GM18870 (cell line): ENCODE measurements at regions not wholly inside any gene's neighbourhood (a gene's known extent, or its start where the extent isn't known, plus 50 kb on each side); places are given as distances from the start of the nearest gene placed in this dataset.
"Not testable (repeated sequence)": the region's sequence is repeated elsewhere in the genome, so short reads cannot be mapped to it uniquely, and the experiment has no call there.

ENCODE experiments used
- ATAC-seq: cut with Tn5 transposase; IDR thresholded peaks from one replicate; pipeline ENCODE4 v1.9.1; 2021; ENCODE audit warnings: moderate library complexity; ENCODE audit not compliant: unreplicated experiment

GRCh38 chr5:84791138-84791537 is 406.5 kb upstream of the EDIL3 start:
- no peak for ATAC-seq

DNA sequence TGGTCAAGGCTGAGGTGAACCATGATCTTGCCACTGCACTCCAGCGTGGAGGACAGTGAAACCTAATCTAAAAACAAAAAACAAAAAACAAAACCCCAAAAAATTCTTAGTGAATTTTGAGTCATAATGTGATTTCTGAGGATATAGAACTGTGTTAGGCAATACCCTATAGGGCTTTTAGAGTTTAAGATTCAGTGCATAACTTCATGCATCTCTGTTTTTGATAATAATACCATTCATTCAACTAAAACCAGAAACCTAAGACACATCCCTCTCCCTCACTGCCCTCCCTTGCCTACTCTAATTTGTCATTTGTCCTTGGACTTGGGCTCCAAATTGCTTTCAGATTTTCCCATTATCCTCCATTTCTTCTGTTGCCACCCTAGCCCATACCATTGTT is 405.7 kb upstream of the EDIL3 start:
- ATAC-seq = no peak

DNA sequence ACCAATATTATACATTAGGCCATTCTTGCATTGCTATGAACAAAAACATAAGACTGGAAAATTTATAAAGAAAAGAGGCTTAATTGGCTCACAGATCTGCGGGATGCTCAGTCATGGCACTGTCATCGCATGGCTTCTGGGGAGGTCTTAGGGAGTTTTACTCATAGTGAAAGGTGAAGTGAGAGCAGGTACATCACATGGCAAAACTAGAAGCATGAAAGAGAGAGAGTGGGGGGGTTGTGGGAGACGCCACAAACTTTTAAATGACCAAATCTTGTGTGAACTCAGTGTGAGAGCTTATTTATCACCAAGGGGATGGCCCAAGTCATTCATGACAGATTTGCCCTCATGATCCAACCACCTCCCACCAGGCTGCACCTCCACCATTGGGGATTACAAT is 398.3 kb upstream of the EDIL3 start:
- ATAC-seq = no peak

GRCh38 chr5:84779186-84779585 is 394.5 kb upstream of the EDIL3 start:
- no peak for ATAC-seq

DNA sequence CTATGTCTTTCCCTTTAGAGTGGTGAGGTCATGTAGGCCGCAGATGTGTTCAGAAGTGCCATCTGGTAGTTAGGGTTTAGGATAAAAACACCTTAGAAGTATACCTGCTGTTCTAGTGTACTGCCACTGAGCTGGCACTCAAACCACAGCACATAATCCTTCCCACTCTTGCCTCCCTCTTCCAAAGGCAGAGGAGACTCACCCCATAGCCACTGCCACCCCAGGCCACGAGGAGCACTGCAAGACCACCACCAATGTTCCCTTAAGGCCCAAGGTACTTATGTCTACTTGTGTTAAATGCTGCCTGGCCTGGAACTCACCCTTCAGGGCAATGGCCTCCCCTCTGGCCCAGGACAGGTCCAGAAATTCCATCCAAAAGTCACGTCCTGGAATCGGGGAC is 379.5 kb upstream of the EDIL3 start:
- ATAC-seq = no peak

DNA sequence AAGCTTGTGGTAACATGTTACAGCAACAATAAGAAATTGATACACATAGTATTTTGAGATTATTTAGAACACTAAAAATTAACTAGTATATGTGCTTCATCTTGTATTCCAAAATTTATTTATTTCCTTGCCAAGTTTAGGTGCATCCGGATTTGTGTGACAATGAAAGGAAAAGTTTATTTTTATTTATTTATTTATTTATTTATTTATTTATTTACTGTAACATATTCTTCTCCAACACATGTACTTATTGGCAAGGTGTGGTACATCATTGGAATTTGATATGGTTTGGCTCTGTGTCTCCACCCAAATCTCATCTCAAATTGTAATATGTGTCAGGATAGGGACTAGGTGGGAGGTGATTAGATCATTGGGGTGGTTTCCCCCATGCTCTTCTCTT is 373.3 kb upstream of the EDIL3 start:
- no peak for ATAC-seq

GRCh38 chr5:84752780-84753179 is 368.1 kb upstream of the EDIL3 start:
- ATAC-seq = no peak

GRCh38 chr5:84748313-84748712 is 363.6 kb upstream of the EDIL3 start:
- no peak for ATAC-seq

- not testable (repeated sequence) for ATAC-seq
Measured at GRCh38 chr5:84746280-84746679, 361.6 kb upstream of the EDIL3 start.

DNA sequence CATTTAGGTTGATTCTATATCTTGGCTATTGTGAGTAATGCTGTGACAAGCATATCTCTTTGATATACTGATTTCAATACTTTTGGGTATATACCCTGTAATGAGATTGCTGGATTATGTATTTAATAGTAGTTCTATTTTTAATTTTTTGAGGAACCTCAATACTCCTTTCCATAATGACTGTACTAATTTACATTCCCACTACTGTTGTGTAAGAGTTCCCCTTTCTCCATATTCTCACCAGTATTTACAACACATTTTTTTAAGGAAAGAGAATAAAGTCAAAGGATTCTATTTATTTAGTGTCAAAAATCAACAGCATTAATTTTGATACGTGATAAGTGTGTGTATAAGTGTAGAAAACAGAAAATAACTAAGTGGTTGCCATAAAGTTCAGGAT is 356.4 kb upstream of the EDIL3 start:
- no peak for ATAC-seq

- no peak for ATAC-seq
Measured at GRCh38 chr5:84729326-84729725, 344.6 kb upstream of the EDIL3 start.

DNA sequence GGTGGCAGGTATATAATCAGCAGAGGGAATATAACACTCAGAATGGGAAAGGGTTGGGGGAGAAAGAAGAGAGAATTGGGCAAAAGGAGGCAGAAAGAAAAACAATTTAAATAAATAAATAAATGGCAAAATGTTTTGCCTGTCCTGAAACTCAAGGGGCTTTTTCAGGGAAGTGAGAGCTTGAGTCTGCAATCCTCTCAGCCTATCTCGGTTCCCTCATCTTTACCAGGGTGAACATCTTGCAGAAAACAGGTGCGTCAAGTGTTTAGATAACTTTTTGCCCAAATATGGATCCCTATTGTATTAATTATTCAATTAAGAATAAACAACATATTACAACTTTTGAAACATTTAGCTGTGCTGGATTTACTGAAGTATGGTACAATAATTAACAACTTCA is 343.0 kb upstream of the EDIL3 start:
- no peak for ATAC-seq

DNA sequence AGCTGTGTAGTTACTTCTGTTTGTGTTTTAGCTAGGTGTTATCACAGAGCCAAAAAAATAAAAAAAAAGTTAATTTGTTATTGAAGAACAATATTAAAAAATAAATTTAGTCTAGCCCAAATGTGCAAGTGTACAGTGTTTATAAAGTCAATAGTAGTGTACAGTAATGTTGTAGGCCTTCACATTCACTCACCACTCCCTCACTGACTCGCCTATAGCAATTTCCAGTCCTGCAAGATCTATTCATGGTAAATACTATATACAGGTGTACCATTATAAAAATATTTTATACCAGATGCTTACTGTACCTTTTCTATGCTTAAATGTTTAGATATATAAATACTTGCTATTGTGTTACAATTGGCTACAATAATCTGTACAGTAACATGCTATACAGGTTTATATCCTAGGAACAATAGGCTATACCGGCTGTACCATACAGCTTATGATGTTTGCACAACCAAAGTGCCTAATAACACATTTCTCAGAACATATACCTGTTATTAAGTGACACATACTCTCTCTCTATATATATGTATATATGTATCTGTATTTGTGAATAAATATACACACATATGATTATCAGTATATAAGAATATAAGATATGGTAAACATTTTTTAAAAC is 341.4 kb upstream of the EDIL3 start:
- ATAC-seq = no peak

- ATAC-seq = no peak
Measured at GRCh38 chr5:84724683-84725082, 340.0 kb upstream of the EDIL3 start.

GRCh38 chr5:84724181-84724580 is 339.5 kb upstream of the EDIL3 start:
- no peak for ATAC-seq

GRCh38 chr5:84718377-84718776 is 333.7 kb upstream of the EDIL3 start:
- ATAC-seq = no peak

GRCh38 chr5:84715686-84716085 is 331.0 kb upstream of the EDIL3 start:
- ATAC-seq = no peak

DNA sequence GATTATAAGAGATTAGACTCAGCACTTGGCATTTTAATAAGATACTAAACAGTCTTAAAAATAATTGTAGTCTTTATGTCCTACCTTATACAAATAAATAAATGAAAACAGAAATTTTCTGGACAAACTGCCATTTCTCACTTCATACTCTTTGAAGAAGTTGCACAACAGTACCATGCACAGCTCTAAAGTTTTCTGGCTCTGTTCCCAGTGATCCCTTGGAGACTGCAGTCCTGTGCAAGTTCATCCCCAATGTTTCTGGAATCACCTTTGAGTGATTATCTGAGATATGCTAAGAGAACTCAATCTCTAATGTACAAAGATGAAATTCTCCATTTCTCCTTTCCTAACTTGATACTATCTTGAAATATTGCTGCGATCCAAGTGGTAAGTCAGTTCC is 330.4 kb upstream of the EDIL3 start:
- no peak for ATAC-seq

DNA sequence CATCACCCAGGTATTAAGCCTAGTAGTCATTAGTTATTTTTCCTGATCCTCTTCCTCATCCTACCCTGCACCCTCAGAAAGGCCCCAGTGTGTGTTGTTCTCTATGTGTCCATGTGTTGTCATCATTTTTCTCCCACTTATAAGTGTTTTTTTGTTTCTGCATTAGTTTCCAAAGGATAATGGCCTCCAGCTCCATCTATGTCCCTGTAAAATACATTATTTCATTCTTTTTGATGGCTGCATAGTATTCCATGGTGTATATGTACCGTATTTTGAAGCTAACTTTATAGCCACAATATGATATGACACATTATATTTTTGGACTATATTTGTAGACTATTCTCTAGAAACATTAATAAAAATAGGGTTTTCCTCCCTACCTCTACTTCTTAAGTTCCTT is 324.4 kb upstream of the EDIL3 start:
- no peak for ATAC-seq

- peak; percentile 43 for ATAC-seq
Measured at GRCh38 chr5:84706678-84707641, 322.3 kb upstream of the EDIL3 start.

DNA sequence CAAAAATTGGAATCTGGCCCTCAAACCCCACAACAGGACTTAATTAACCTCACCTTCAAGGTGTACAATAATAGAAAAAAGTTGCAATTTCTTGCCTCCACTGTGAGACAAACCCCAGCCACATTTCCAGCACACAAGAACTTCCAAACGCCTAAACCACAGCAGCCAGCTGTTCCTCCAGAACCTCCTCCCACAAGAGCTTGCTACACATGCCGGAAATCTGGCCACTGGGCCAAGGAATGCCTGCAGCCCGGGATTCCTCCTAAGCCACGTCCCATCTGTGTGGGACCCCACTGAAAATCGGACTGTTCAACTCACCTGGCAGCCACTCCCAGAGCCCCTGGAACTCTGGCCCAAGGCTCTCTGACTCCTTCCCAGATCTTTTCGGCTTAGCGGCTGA is 315.9 kb upstream of the EDIL3 start:
- not testable (repeated sequence) for ATAC-seq

GRCh38 chr5:84696651-84697050 is 312.0 kb upstream of the EDIL3 start:
- ATAC-seq = no peak
